C4-2B (cell line): ENCODE measurements at regions not wholly inside any gene's neighbourhood (a gene's known extent, or its start where the extent isn't known, plus 50 kb on each side); places are given as distances from the start of the nearest gene placed in this dataset.

Experiments used
- ZFX ChIP-seq: fragments of 450-650 bp; IDR thresholded peaks from 2 replicates; pipeline ENCODE4 v1.6.1; 2017
- TF ChIP-seq, protein P1 (sequence below): fragments of 450-650 bp; conservative IDR thresholded peaks from 2 replicates; pipeline ENCODE4 v1.5.1; 2017; ENCODE audit warnings: mild to moderate bottlenecking

DNA sequence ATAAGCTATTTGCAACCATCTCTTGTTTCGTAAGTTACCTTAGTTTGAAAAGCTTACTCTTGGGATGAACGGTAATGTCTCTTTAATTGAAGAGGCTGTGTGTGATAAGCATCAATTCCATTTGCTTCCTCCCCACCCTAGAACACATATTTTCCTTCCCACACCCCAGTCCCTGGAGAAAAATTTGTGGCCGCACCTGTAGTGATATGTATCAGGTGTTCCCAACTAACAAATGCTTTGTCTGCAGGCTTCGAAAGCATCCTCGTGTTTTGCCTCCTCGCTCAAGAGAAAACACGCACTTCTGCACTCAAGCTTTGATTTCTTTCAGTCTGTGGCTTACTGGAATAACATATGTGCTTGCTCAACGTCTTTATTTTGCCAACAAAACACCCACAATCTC, 143.8 kb upstream of the OTUD4 start:
- TF ChIP-seq, protein P1, sequence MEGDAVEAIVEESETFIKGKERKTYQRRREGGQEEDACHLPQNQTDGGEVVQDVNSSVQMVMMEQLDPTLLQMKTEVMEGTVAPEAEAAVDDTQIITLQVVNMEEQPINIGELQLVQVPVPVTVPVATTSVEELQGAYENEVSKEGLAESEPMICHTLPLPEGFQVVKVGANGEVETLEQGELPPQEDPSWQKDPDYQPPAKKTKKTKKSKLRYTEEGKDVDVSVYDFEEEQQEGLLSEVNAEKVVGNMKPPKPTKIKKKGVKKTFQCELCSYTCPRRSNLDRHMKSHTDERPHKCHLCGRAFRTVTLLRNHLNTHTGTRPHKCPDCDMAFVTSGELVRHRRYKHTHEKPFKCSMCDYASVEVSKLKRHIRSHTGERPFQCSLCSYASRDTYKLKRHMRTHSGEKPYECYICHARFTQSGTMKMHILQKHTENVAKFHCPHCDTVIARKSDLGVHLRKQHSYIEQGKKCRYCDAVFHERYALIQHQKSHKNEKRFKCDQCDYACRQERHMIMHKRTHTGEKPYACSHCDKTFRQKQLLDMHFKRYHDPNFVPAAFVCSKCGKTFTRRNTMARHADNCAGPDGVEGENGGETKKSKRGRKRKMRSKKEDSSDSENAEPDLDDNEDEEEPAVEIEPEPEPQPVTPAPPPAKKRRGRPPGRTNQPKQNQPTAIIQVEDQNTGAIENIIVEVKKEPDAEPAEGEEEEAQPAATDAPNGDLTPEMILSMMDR: no peak
- TF ChIP-seq ZFX: no peak
